HG02885 (cell line): ENCODE measurements at regions not wholly inside any gene's neighbourhood (a gene's known extent, or its start where the extent isn't known, plus 50 kb on each side); places are given as distances from the start of the nearest gene placed in this dataset.

Experiments used
- ATAC-seq: cut with Tn5 transposase; IDR thresholded peaks from one replicate; pipeline ENCODE4 v1.9.1; 2021; ENCODE audit warnings: mild to moderate bottlenecking; ENCODE audit not compliant: unreplicated experiment, poor library complexity

DNA sequence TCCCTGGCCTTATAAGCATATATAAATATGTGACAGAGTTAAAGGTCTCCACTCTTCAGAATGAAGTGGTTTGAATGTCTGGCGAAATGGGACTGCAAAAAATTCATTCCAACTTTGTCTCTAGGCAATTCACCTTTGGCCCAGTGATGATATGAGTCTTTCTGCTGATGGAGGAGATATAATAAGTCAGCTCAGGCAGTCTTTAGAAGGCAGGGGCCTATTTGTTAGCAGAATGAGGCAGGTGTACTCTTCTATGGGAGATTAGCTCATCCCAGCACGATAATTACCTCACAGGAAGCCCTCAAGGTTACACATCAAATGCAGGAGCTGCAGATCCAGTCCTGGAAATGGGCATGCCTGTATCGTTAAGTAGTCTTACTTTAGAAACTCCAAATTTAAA, 300.5 kb downstream of the NR2F1-AS1 start:
- ATAC-seq, result no peak

- no peak for ATAC-seq
These were observed 301.6 kb downstream of the NR2F1-AS1 start for GRCh38 chr5:93279296-93279963.

DNA sequence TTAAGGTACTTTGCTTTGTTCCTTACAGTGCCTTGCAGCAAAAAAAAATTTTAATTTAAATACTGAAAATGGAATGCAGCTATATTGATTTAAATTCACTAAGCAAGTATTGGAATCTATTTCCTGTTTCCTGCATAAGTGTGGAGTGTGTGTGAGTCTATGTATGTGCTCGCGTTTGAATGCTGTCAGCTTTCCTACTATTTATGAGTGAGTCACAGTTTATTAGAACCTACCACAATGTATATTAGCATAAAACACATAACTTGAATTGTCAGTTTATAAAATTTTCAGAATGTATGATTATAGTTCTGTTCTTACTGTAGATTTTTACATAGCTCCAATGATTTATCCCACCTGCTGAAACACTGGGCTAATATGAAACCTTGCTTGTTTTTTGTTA, 302.1 kb downstream of the NR2F1-AS1 start:
- ATAC-seq, result no peak

DNA sequence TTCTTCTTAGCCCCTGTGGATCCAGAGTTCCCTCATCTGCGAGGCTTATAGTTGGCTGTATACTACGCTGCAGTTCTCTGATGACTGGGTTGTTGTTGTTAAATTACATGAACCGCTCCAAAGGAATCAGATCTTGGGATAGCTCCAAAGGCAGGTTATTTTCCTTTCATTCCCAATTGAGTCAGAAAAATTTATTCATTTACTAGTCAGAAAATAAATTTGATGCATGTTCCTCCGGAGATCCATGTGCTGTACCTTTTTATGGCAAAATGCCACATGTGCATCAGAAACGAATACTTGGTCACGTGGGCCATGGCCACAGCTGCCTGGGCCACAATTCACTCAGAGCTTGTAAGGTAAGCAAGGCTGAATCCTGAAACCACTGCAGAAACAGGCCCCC, 304.0 kb downstream of the NR2F1-AS1 start:
- no peak for ATAC-seq

- ATAC-seq, result no peak
These were observed 305.6 kb downstream of the NR2F1-AS1 start for GRCh38 chr5:93275376-93275775.

DNA sequence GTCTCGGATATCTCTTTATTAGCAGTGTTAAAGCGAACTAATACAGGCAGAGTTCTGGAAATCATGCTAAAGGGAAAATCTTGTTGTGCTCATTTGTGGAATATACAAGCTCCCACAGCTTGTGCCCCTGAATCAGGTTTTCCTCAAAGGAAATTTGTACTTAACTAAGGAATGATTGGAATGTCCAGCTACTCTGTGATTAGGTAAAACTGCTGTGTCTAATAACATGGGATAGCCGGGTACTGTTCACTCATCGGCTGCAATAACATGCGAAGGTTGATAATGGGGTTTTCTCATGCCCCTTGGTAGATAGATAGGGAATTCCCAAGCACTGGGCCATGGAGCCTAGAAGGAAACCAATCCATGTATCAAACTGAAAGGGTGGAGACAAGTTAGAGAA, 306.7 kb downstream of the NR2F1-AS1 start:
- ATAC-seq, result no peak

- ATAC-seq, result no peak
These were observed 307.8 kb downstream of the NR2F1-AS1 start for GRCh38 chr5:93273176-93273575.

DNA sequence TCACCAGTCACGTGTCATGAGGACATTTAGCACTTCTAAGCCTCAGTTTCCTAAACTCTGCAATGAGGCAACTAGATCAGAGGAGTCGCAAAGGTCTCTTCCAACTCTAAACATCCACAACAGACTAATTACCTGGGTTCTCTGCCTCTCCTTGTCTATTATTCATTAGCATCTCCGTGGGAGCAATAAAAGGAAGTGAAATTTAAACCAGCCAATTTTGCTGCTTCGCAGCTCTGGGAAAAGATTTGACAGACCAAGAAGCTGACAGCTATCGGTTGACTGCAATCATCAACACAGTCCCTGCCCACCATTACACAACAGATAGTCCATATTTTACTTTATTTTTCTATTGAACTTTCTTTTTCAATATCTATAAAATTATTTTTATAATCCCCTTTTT, 308.9 kb downstream of the NR2F1-AS1 start:
- no peak for ATAC-seq

DNA sequence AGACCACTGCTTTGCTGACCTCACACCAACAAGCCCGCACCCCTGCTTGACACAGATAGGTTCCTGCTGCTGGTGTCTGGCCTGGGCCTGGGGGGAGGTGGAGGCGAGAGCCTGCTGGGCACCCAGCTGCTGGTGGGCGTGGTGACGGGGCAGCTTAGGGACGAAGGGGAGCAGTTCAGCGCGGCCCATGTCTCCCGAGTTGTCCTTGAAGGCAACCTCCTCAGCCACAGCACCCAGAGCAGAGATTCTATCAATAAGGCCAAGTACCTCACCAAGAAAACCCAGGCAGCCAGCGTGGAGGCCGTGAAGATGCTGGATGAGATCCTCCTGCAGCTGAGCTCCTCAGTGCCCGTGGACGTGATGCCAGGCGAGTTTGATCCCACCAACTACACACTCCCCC, 313.3 kb downstream of the NR2F1-AS1 start:
- ATAC-seq, result no peak

- ATAC-seq, result no peak
These were observed 313.7 kb downstream of the NR2F1-AS1 start for GRCh38 chr5:93267276-93267675.

DNA sequence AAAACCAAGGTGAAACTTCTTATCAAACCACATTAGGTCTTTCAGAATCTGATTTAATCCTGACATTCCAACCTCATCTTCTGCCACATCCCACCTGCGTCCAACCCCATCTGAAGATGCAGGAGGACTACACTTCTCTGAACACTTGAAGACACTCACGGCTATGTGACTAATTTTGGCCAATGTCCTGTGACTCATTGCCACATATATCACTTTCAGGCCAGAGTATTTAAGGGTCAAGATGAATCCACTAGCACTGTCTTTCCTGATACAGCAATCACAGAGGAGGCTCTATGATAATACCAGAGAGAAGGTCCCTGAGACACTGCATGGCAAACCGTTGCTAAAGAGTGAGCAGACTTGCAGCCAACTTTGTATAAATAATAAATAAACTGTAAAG, 323.4 kb downstream of the NR2F1-AS1 start:
- ATAC-seq, result no peak

- no peak for ATAC-seq
These were observed 325.2 kb downstream of the NR2F1-AS1 start for GRCh38 chr5:93255796-93256195.

GRCh38 chr5:93252165-93252564, 328.9 kb downstream of the NR2F1-AS1 start:
- ATAC-seq, result no peak

DNA sequence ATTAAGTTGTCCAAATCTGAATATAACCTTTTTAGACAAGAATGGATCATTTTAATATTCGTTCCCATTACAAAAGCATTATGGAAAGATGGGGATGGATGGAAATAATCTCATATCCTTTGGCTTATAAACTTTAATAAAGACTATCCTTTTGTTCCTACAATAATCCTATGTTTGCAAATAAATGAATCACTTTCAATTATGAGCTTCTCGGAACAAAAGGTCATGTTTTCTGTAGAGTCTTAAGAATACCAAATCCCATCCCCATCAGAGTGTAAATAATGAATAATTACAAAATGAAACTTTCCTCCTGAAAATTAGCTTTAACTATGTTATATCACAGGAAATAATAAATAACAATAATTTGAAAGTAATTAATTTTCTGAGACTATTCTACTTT, 329.7 kb downstream of the NR2F1-AS1 start:
- no peak for ATAC-seq

DNA sequence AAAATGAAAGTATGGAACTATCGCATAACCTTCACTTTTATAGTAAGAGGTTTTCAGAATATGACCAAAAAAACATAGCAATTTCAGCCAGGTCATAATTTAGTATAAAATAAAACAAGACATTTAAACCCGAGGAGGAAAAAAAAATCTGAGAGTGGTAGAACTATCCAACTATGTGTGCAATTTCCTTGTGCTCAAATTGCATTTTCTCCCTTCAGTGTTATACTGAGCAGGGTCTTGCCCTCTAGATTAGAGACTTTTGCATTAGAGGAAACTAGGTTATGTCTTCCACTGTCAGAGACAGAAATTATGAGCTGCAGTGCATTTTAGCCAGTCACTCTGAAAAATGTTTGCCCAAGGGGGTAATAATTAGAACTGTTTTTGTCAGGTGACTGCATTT, 330.6 kb downstream of the NR2F1-AS1 start:
- ATAC-seq, result no peak

GRCh38 chr5:93249651-93250289, 331.2 kb downstream of the NR2F1-AS1 start:
- no peak for ATAC-seq

DNA sequence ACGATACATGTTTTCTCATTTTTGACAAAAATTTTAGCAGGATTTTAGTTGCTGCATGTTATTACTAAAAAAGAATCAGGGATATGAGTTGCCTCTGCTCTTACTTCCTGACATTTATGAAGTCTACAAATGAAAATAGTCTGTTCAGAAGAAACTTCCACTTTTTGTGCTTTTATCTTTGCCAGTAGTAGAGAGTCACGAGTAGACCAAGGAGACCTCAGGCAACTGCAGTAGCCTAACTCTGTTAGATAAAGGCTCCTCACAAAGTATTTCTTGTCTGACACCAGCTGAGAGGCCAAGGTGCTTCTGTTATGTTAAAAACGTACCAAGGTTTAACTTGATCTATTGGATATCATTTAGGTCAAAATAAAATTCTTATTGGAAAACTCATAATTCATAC, 333.9 kb downstream of the NR2F1-AS1 start:
- no peak for ATAC-seq

GRCh38 chr5:93246090-93246855, 334.7 kb downstream of the NR2F1-AS1 start:
- ATAC-seq, result no peak

DNA sequence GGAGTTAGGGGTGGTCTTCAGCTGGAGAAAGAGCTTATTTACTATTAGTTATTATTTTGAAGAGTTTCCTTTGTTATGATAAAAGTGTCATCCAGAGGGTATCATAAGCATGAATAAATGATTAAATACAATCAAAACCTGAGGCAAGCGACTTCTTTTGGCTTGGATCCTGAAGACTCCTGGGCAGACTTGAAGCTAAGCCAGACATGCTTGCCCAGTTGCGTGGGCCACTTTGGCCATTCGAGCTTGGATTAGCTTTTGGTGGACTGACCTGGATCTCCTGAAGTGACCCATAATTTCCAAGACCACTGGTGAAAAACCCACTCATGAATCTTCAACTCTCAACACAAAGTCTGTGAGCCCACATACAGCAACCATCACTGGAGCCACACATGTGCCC, 335.8 kb downstream of the NR2F1-AS1 start:
- no peak for ATAC-seq

DNA sequence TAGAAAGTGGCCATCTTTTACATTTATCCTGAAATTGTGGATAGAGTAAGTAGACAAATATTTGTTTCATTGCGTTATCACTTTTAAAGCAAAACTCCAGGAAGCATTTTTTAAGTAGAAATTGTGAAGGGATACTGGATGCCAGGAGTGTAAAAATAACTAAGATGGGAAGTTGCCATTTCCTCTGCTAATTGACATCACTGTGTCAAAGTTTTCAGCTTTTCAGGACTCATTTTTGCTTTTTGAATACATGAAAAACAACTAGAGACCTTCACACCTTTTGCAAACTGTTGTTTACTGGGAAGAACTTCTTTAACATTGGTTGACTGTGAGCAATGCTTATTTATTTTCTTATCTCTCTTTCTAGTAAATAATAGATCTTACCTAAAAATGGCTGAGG, 337.5 kb downstream of the NR2F1-AS1 start:
- no peak for ATAC-seq

DNA sequence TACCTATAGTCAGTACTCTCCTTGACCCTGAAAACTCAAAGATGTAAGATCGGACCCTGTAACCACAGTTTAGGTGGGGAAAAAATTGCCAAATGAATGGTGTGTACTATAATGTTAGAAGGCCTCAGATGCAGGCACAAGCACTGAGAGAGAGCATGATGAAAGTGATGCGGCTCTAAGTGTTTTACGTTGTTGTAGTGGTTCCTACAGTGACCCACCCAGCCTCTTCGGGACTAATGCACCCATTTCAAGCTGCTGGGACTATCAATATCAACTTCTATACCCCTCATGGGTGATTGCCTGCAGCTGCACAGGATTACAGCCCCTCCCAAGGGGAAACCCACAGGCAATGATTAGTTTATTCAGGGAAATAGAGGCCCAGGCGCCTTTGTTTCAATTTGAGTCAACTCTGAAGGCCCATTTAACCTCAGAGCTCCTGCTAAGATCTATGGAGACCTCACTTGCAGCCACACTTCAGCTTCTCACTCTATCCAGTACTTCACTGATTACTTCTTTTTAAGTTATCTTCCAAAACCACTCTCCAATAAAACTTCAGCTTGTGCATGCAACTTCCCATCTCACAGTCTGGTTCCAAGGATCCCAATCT, 340.7 kb downstream of the NR2F1-AS1 start:
- peak; percentile 60 for ATAC-seq
